NCI-H510A treated with DMSO at 0.1 percent for 48 hours (cell line): ENCODE measurements at regions not wholly inside any gene's neighbourhood (a gene's known extent, or its start where the extent isn't known, plus 50 kb on each side); places are given as distances from the start of the nearest gene placed in this dataset.

ENCODE experiments used
- DNase-seq: peaks from one replicate; lab custom pipeline; 2025; lab: John Stamatoyannopoulos, UW

DNA sequence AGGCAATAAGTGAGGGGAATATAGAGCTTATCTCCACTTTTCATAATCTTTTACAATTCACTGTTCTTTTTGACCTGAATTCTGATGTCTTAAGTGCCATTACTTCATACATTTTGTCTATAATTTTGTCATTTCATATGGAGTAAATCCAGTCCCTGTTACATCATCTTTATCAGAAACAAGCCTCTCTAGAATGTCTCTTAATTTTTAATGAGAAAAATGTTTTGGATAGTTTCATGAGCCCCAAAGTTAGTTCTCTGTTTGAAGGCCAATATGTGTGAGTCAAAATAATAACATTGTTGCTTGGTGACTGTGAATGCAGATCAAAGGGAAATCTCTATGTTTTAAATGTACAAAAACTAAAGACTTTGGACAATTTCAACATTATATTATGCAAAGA, 329.6 kb upstream of the ARRDC3 start:
- no peak for DNase-seq

DNA sequence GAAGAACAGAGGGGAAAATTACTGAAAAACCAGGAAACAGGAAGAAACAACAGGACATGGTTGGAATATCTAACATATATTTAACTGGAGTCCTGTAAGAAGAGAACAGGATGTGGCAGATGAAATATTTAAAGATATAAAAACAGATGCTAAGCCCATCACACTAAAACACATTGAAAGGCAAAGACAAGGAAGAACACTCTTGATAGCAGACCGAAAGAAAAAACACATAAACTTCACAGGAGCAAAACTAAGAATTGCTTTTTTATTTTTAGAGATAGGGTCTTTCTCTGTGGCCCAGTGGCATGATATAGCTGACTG, 324.4 kb upstream of the ARRDC3 start:
- no peak for DNase-seq

DNA sequence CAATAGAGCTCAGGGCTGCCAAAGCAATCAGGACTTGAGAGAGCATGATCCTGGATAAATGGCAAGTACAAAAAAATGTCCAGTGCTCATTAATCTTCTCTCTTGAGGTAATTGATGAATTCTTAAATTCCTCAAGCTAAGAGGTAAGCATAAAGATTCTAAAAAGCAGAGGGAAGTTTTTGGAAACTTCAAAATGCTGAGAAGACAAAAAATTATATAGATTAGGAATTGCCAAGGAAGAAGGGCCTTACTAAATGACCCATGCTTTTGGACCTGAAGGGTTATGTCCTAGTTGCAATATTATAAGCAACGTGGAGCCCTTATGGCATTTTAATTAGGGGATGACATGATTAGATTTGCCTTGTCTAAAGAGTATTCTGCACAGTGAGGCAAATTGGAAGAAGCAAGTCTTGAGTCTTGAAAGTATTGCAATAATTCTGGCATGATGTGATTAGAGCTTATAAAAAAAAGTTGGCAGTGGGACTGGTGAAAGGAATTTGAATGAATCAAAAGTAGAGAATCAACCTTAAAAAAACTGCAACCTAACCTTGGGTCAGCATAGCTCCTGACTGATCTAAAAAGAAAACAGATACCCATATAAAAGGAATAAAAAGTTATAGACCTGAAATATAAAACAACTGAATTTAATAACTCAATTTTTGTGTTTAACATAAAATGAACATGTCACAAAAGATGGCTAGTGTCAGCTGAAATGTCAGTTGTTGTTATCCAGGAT, 323.8 kb upstream of the ARRDC3 start:
- DNase-seq: no peak

DNA sequence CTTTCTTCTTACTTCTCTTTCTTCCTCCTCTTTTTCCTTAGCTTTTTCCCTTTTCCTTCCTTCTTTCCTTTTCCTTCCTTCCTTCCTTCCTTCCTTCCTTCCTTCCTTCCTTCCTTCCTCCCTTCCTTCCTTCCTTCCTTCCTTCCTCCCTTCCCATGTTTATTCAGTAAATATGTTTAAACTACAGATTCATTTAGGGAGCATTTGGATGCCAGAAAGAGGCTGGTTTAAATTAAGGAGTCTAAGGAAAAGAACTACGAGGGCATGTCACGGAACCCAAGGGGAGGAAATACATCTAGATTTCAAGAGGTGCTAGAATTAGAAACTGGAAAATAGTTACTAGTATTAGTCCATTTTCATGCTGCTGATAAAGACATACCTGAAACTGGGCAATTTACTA, 320.0 kb upstream of the ARRDC3 start:
- no peak for DNase-seq

DNA sequence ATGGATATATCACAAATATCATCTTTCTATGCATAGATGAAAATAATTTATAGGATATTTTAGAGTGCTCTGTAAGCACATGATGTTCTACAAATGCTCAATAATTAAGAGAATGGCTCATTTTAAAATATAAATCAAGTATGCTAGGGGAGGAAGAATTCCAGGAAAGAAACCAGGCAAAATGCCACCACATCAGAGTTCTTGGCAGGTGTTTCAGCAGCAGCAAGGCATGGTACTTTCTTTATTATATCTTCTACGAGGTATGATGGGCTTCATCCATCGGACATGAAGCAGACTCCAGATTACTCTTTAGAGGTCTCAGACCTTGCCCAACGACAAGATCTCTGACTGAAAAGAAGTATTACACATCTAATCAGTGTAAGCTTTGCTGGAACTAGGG, 316.3 kb upstream of the ARRDC3 start:
- DNase-seq: no peak

DNA sequence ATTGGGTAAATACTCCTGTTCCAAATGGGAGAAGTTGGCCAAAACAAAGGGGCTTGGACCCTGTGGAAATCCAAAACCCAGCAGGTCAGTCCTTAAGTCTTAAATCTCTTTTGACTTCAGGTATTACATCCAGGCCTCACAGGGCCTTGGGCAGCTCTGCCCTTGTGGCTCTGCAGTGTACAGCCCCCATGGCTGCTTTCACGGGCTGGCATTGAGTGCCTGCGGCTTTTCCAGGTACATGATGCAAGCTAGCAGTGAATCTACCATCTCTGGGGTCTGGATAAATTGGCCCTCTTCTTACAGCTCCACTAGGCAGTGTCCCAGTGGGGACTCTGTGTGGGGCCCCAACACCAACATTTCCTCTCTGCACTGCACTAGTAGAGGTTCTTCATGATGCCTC, 308.5 kb upstream of the ARRDC3 start:
- no peak for DNase-seq

DNA sequence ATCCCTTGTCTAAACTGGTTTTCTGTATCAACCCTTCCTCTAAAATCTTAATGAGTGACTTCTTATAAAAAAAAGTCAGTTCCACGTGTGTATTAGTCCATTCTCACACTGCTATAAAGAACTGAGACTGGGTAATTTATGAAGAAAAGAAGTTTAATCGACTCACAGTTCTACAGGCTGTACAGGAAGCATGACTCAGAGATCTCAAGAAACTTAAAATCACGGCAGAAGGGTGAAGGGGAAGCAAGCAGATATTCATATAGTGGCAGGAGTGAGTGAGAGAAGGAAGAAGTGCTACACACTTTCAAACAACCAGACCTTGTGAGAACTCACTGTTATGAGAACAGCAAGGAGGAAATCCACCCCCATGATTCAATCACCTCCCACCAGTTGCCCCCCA, 307.8 kb upstream of the ARRDC3 start:
- no peak for DNase-seq

DNA sequence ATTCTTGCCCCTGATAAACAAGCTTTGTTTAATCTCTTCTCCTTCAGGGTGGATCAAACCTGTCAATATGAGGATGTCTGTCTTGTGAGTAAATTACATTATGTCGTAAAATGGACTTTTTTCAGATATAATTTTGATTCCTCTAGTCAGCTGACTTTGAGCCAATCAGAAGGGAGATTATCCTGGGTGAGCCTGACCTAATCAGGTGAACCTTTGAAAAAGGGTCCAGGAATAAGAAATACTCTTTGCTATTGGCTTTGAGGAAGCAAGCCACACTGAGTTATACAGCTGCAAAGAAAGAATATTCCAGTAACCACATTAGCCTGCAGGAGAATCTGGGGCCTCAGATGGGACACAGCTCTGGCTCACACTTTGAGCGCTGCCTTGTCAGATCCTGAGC, 304.3 kb upstream of the ARRDC3 start:
- no peak for DNase-seq

DNA sequence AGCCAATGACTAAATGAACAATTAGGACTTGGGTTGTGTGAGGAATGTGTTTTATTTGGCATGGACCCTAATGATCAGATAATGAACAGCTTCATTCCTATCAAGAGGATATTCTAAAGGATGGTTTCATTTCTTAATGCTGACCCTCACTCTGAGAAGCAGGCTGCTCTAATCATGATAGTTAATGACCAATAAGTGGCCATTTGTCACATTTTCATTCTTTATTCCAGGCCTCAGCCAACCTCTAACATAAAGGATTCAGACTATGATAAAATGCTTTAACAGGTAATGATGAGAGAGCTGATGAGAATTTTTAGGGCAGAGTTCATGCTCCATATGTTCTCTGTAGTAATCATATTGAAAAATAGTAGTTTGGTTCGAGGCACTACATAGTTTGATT, 301.5 kb upstream of the ARRDC3 start:
- DNase-seq: no peak

DNA sequence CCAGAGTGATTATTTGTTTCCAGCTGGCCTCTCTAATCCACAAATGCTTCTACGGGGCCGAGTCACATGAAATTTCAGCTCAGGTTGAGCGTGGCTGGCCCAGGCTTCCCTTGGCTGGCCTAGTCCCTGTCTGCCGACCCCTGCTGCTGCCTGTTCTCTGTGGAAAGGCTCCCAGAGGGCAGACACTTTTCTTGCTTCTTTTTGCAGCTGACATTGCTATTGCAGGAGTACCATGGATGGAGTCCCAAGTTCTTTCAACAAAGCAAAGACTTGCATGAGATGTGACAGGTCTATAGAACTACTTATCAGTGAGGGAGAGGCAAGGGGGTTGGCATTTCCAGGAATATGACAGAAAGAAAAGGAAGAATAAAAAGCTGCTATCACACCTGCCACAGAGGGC, 287.4 kb upstream of the ARRDC3 start:
- DNase-seq: peak; percentile 16

DNA sequence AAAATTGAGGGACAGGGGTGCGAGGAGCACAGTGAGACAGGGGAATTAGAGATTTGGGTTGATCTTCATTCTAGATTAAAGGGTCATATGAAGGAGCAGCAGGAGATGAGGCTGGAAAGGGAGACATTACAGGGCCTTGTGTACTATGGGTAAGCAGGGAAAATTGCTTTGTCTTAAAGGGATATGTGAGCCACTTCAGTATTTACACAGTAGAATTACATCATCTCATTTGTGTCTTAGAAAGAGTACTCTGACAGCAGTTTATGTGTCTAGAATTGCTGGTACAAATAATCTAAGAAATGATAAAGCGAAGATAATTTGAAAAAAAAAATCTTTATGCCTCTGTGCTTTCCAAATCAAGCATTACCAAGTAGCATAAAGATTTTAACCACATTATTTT, 287.0 kb upstream of the ARRDC3 start:
- no peak for DNase-seq

DNA sequence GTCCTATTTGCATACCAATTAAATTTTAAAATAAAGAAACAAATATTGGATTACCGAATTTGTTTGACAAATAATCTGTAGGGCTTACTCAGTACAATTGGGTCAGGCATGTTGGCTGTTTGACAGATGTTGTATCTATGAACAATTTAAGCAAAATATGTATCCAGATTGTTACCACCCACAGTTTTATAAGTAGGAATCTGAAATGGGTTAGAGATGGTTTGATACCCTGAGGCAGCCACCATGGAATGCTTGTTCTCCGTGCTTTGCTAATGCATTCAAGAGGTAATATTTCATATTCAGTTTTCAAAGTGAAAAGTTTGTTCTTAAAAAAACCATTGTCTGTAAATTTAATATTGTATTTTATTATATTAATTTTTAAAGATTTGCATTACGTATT, 285.1 kb upstream of the ARRDC3 start:
- no peak for DNase-seq

DNA sequence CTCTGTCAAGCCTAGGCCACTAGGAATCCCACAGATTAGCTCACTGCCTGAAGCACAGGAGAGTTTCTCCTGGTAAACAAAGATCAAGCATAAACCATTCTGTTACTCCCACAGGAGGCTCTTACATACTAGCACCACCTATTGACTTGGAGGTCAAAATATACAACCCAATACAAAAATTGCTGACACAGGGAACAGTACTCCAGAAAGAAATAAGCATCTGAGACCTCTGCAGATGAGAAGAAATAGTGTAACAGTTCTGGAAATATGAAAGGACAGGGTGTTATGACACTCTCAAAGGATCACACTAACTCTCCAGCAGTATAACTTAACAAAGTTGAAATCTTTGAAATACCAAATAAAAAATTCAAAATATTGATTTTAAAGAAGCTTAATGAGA, 269.6 kb upstream of the ARRDC3 start:
- DNase-seq: no peak

DNA sequence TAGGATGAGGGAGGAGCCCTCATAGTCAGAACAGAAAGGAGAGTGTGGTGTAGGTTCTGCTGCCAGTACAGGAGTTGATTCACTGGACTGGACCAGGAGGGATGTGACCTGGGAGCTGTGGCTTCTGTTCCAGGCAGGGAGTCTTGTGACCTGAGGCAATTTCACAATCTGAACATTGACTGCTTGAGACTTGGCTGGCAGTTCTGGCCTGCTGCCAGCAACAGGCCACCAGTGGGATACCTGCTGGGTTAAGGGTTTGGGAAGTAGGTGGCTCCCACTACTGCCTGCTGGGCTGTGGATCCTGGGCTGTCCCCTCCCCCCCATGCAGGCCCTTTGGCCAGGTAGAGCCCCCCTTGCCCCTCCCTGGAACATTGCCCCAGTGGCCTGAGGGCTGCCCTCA, 268.6 kb upstream of the ARRDC3 start:
- DNase-seq: no peak

DNA sequence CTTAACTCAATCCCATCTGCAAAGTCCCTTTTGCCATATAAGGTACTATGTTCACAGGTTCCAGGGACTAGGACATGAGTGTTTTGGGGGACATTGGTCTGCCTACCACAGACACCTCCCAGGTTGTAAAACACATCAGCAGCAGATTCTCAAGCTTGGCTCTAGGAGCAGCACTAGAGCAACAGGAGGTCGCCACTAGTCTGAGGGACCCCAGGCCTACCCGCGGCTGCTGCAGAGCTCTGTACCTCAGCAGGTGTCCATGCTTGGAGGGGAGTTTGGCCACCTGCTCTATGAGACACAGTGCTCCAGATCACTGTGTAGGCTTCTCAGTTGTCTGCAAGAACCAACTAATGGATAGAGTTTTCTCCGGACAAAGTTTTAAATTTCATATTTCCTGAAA, 262.2 kb upstream of the ARRDC3 start:
- no peak for DNase-seq

DNA sequence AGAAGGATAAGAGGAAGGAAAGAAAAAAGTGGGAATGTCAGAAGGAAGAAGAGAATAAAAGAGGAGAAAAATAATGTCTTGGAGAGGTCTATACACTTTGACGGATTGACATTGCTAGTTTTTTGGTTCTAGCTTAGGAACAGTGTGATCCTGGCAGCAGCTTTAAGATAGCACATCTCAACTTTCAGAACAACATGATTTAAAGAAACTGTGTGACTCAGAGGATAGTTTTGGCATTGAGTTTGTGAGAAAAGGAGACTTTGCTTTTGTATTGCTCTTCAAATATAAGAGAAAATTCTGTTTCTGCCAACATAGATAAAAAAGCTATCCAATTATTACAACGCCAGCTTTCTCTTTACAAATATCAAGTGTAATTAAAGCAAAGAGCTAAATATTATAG, 260.7 kb upstream of the ARRDC3 start:
- no peak for DNase-seq

DNA sequence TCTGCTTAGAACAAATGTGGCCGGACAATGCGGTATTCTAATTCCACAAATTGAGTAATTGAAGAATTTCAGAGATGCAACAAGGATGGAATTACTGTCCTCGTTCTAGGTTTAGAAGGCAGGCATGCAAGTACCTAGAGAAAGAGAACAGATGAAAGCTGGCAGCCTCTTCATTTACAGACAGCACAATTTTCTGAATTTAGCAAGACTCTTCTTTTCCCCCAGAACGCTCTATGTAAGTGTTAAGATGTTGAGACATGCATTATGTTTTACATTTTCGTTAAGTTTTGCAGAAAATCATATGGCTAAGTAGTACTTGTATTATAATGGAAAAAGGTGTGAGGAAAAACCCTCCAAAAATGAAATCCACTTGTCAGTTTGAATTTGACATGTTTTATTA, 259.5 kb upstream of the ARRDC3 start:
- DNase-seq: no peak

DNA sequence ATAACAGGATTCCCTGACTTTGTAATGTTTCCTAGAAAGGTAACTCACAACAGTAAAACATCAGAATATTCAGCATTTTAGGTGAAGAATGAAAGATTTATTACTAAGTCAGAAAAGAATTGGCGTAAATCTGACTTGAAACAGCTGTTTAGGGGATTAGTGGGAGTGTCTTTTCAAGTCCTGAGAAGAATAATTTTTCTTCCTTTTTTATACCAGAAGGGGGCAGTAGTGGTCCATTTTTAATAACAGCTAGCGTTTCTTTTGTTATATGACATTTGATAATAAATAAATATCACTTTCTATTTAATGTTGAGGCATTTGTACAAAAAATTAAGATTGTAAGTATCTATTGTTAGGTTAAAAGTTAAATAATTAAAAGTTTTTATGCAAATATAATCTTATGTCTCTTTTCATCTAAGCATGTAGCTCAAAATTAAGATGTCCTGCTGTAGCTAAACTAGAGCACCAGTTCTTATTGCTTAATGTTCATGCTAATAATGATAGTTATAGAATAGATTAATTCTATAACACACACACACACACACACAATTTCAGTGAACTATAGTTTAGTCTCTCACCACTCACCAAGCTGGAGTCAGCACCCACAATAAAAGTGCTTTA, 258.7 kb upstream of the ARRDC3 start:
- peak; percentile 41 for DNase-seq

DNA sequence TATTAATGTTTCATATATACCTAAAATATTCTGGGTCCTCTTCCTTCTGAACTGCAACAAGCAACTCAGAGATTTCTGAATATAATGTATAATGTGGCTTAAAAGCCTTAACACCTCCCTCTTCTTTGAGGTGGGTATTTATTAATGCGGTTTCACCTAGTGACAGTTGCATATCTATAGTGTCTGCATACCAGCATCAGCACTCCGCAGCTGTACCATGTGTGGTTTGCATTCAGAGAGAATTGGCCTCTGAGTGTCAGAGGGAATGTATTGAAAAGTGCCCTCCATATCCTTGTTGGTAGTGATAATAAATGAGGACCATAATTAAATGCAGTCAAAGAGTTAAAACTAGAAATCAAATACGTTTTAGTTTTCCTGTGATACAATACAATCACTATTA, 256.6 kb upstream of the ARRDC3 start:
- DNase-seq: no peak

DNA sequence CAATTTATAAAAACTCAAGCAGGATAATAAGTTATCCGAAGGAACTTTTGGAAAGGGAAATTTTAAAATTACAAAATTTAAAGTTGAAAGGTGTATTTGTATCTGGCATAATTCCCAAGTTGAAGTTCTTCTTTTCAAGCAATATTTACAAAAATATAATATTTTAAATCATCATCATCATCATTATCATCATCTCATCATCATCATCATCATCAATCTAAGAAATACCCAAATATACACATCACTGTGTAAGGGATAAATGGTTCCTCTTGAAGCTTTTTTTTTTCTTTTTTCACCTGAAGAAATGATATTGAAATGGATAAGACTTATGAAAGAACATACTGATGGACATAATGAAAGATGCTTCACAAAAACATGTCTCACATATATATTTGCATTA, 254.9 kb upstream of the ARRDC3 start:
- no peak for DNase-seq

DNA sequence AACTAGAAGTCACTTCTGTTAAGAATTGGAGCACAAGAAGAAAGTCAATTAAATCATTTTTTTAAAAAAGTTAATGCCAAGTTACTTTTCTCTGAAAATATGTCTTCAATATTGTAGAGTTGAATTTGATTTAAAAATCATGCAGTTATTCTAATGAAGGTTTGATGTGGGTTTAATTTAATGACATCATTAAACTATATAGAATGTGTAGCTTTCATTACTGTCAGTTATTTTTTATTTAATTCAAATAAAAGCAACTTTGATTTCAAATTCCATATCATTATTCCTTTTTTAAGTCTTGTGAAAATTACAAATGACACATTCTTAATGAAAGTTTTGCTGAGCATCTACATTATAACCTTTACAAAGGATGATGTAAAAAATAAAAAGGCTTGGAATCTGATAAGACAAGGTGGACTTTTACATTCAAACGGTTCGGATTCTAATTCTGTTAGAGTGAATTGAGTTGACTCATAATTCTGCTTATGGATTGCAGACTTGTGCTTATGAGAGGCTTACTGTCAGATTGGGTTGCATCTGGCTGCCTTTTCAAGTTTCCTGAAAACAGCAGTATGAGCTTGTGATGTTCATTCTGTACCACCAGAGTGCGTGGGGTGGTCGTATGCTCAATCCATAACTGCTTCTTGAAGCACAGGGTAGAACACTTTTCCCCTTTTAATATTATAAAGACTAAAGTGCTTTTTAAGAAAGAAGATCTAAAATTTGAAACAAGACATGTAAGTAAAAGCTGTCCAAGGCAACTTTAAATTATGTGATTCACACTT, 253.0 kb upstream of the ARRDC3 start:
- no peak for DNase-seq

DNA sequence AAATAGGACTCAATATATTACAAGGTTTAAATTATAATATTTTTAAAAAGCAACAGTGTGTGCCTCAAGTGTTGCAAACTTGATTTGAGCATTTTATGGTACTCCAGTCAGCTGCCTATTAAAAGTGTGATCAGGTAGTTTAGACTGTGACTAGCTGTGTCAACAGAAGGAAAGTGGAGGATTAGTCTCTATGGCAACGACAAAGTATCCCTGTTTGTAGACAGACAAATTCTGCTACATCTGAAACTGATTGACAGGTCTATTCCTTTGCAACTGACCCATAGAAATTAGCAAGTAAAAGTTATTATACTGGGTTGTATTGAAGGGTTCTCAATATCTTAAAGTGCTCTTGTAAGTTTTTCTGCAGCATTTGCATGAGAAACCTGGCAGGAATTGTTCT, 249.8 kb upstream of the ARRDC3 start:
- DNase-seq: peak; percentile 47

DNA sequence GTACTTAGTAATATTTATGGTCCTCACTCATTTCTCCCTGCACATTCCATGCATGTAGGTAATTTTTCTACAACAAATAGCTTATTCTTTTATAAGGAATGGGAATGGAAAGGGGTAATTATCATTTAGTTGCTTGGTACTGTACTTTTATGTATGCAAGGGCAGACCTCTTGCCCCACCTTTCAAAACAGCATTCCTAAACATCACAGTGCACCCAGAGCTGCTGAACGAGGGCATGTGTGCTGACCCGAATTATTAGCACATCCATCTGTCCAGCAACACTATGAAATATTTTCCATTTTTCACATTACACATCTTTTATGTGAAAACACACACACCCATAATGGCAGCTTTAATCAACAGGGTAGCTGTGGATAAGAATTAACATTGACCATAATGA, 228.6 kb upstream of the ARRDC3 start:
- DNase-seq: no peak

DNA sequence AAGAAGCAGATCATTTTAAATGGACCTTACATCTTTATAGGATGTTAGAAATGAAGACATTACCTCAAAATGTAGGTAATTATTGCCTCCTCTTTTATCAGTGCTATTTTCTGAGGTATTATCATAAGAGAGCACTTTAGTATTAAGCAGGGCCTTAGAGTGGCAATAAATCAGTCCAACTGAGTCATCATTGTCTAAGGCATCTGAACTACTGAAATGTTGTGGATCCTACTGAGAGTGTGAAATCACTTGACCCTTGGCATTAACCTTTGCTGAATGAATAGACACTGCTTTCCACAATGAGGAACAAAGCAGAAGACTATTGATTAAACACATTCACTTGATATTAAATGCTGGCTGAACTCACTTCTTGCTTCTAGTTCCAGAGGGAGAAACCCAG, 224.6 kb upstream of the ARRDC3 start:
- no peak for DNase-seq
